HG03066 (cell line): ENCODE measurements at regions not wholly inside any gene's neighbourhood (a gene's known extent, or its start where the extent isn't known, plus 50 kb on each side); places are given as distances from the start of the nearest gene placed in this dataset.

ENCODE experiments used
- ATAC-seq: cut with Tn5 transposase; IDR thresholded peaks from one replicate; pipeline ENCODE4 v1.9.1; 2021; ENCODE audit warnings: low read depth; ENCODE audit not compliant: unreplicated experiment

- ATAC-seq: no peak
Observed at GRCh38 chr4:18397681-18398390, 376.3 kb upstream of the LCORL start.

- ATAC-seq: no peak
Observed at GRCh38 chr4:18394656-18395055, 373.1 kb upstream of the LCORL start.

- no peak for ATAC-seq
Observed at GRCh38 chr4:18391354-18391728, 369.8 kb upstream of the LCORL start.

- no peak for ATAC-seq
Observed at GRCh38 chr4:18390655-18391353, 369.2 kb upstream of the LCORL start.

- ATAC-seq: no peak
Observed at GRCh38 chr4:18389115-18389514, 367.6 kb upstream of the LCORL start.

- ATAC-seq: no peak
Observed at GRCh38 chr4:18388039-18388438, 366.5 kb upstream of the LCORL start.

- no peak for ATAC-seq
Observed at GRCh38 chr4:18381186-18381585, 359.6 kb upstream of the LCORL start.

GRCh38 chr4:18369561-18369960, 348.0 kb upstream of the LCORL start:
- no peak for ATAC-seq

- ATAC-seq: peak; percentile 75
Observed at GRCh38 chr4:18366892-18367291, 345.3 kb upstream of the LCORL start.

GRCh38 chr4:18366136-18366535, 344.6 kb upstream of the LCORL start:
- ATAC-seq: no peak

- ATAC-seq: no peak
Observed at GRCh38 chr4:18343581-18343980, 322.0 kb upstream of the LCORL start.

GRCh38 chr4:18342847-18343246, 321.3 kb upstream of the LCORL start:
- ATAC-seq: no peak

- ATAC-seq: no peak
Observed at GRCh38 chr4:18321956-18322530, 300.5 kb upstream of the LCORL start.

GRCh38 chr4:18319431-18319830, 297.9 kb upstream of the LCORL start:
- ATAC-seq: no peak

GRCh38 chr4:18318682-18319388, 297.3 kb upstream of the LCORL start:
- no peak for ATAC-seq

GRCh38 chr4:18314731-18315130, 293.2 kb upstream of the LCORL start:
- ATAC-seq: no peak

GRCh38 chr4:18297684-18298083, 276.1 kb upstream of the LCORL start:
- ATAC-seq: no peak

GRCh38 chr4:18296411-18296810, 274.9 kb upstream of the LCORL start:
- ATAC-seq: no peak

- no peak for ATAC-seq
Observed at GRCh38 chr4:18294846-18295245, 273.3 kb upstream of the LCORL start.

GRCh38 chr4:18294021-18294420, 272.5 kb upstream of the LCORL start:
- no peak for ATAC-seq

- ATAC-seq: no peak
Observed at GRCh38 chr4:18292411-18292810, 270.9 kb upstream of the LCORL start.
